HepG2 (cell line): ENCODE measurements at regions not wholly inside any gene's neighbourhood (a gene's known extent, or its start where the extent isn't known, plus 50 kb on each side); places are given as distances from the start of the nearest gene placed in this dataset.

ENCODE experiments used
- ATAC-seq: fragments of 200-7000 bp; cut with Tn5 transposase; 3 replicates; pipeline ENCODE4 v1.9.1; 2020; ENCODE audit warnings: mild to moderate bottlenecking, moderate library complexity
- BruUV-seq: library from RNA; stranded (reverse); fragments of 400-500 nt; replicated peaks from 2 replicates; lab custom pipeline; 2021; lab: Mats Ljungman, UMichigan
- CTCF ChIA-PET: fragments of 300-600 bp; formaldehyde crosslinking; extraction: SDS; loops from one replicate; lab custom pipeline; 2021; ENCODE audit warnings: low total read pairs, inconsistent platforms, low intra/inter-chr PET ratio; lab: Yijun Ruan, JAX
- POLR2A ChIA-PET: fragments of 350-600 bp; sonication (Branson Sonifier 250); formaldehyde crosslinking; loops from one replicate; lab custom pipeline; 2020; ENCODE audit warnings: antibody characterized with exemption, inconsistent platforms; lab: Yijun Ruan, JAX
- DNase-seq: peaks from one replicate; pipeline ENCODE4 v3.0.0-alpha.2; 2015; ENCODE audit warnings: low spot score
- FAIRE-seq: peaks from 3 replicates; lab custom pipeline; 2011; peaks lifted over from hg19 to GRCh38; lab: Jason Lieb, UNC
- H2AFZ ChIP-seq: one replicate; pipeline ENCODE4 v1.6.1; 2011; ENCODE audit warnings: low read length, inconsistent platforms
- H3K27ac ChIP-seq: fragments of 300-600 bp; 3 replicates; pipeline ENCODE4 v1.8.0; 2011; ENCODE audit warnings: mixed run types, mild to moderate bottlenecking, mixed read lengths, low read length, inconsistent platforms; ENCODE audit not compliant: insufficient read depth; ENCODE audit errors: extremely low read length
- H3K27me3 ChIP-seq, 2 experiments: fragments of 200-600 bp in 1 of 2; 2 replicates in 1 of 2; 3 replicates in 1 of 2; pipeline versions ENCODE4 v1.6.0 to v1.8.0; 2011; ENCODE audit warnings: low read length in 2 of 2, mild to moderate bottlenecking in 2 of 2, moderate library complexity in 2 of 2, inconsistent platforms in 1 of 2; ENCODE audit not compliant: insufficient read depth in 2 of 2, control insufficient read depth in 1 of 2
- H3K36me3 ChIP-seq, 2 experiments: fragments of 200-600 bp in 1 of 2; replicated peaks in 1 of 2; 2 replicates in 1 of 2; 3 replicates in 1 of 2; pipeline versions ENCODE4 v1.5.1 to v1.8.0; 2011; ENCODE audit warnings: low read length in 2 of 2, inconsistent platforms in 1 of 2; ENCODE audit not compliant: insufficient read depth in 2 of 2, control insufficient read depth in 1 of 2
- H3K4me1 ChIP-seq: 2 replicates; pipeline ENCODE4 v1.5.1; 2012; ENCODE audit warnings: low read length, inconsistent platforms; ENCODE audit not compliant: insufficient read depth
- H3K4me2 ChIP-seq: 2 replicates; pipeline ENCODE4 v1.6.0; 2011; ENCODE audit warnings: low read depth, low read length, inconsistent platforms
- H3K4me3 ChIP-seq, 3 experiments: fragments of 200-600 bp in 1 of 3; sonication (generic), shearing (Covaris generic) in 1 of 3; replicated peaks in 1 of 3; 2 replicates each; pipeline ENCODE4 v1.5.1; 2011 to 2016; ENCODE audit warnings: low read length in 3 of 3, inconsistent platforms in 2 of 3, low read depth in 2 of 3, mild to moderate bottlenecking in 2 of 3, control low read depth in 1 of 3, mixed read lengths in 1 of 3; ENCODE audit not compliant: insufficient read depth in 1 of 3
- H3K79me2 ChIP-seq: one replicate; pipeline ENCODE4 v1.6.1; 2011; ENCODE audit warnings: low read length, inconsistent platforms; ENCODE audit not compliant: insufficient read depth
- H3K9ac ChIP-seq: 2 replicates; pipeline ENCODE4 v1.6.0; 2011; ENCODE audit warnings: mild to moderate bottlenecking, low read depth, low read length, inconsistent platforms; ENCODE audit not compliant: insufficient read depth
- H3K9me3 ChIP-seq: 2 replicates; pipeline ENCODE4 v1.5.1; 2012; ENCODE audit warnings: mild to moderate bottlenecking, low read length
- H4K20me1 ChIP-seq: 2 replicates; pipeline ENCODE4 v1.6.0; 2011; ENCODE audit warnings: inconsistent platforms, mild to moderate bottlenecking, low read length, moderate library complexity; ENCODE audit not compliant: insufficient read depth
- CEBPG ChIP-seq: IDR thresholded peaks from 2 replicates; pipeline ENCODE4 v1.6.1; 2016
- MAF1 ChIP-seq: sonication (generic); formaldehyde crosslinking; IDR thresholded peaks from 2 replicates; pipeline ENCODE4 v1.5.0; 2020; ENCODE audit warnings: missing genetic modification reagents, borderline replicate concordance
- NFATC3 ChIP-seq: sonication (generic); formaldehyde crosslinking; IDR thresholded peaks from 2 replicates; pipeline ENCODE4 v1.5.1; 2020; ENCODE audit warnings: mild to moderate bottlenecking, missing genetic modification reagents
- NFE2 ChIP-seq: sonication (generic); formaldehyde crosslinking; IDR thresholded peaks from 2 replicates; pipeline ENCODE4 v1.4.0; 2020; ENCODE audit warnings: missing genetic modification reagents
- RARG ChIP-seq: sonication (generic); formaldehyde crosslinking; IDR thresholded peaks from 2 replicates; pipeline ENCODE4 v1.4.0; 2020; ENCODE audit warnings: low read depth, mild to moderate bottlenecking, missing genetic modification reagents
- SETDB1 ChIP-seq: sonication (generic); formaldehyde crosslinking; IDR thresholded peaks from 2 replicates; pipeline ENCODE4 v1.5.1; 2020; ENCODE audit warnings: missing genetic modification reagents, mild to moderate bottlenecking, borderline replicate concordance
- SIX1 ChIP-seq: sonication (generic); formaldehyde crosslinking; IDR thresholded peaks from 2 replicates; pipeline ENCODE4 v1.4.0; 2020; ENCODE audit warnings: missing genetic modification reagents, borderline replicate concordance
- TAF1 ChIP-seq: sonication (generic); formaldehyde crosslinking; IDR thresholded peaks from 2 replicates; pipeline ENCODE4 v1.4.0; 2020; ENCODE audit warnings: missing genetic modification reagents
- ZBTB33 ChIP-seq: sonication (generic); formaldehyde crosslinking; IDR thresholded peaks from 2 replicates; pipeline ENCODE4 v1.4.0; 2020; ENCODE audit warnings: missing genetic modification reagents
- ZNF275 ChIP-seq: sonication (generic); formaldehyde crosslinking; IDR thresholded peaks from 2 replicates; pipeline ENCODE4 v1.8.0; 2022; ENCODE audit warnings: missing genetic modification reagents, mild to moderate bottlenecking, inconsistent platforms, borderline replicate concordance
- ZNF510 ChIP-seq: sonication (generic); formaldehyde crosslinking; IDR thresholded peaks from 2 replicates; pipeline ENCODE4 v1.4.0; 2020; ENCODE audit warnings: low read depth, mild to moderate bottlenecking, missing genetic modification reagents
- ZNF704 ChIP-seq: sonication (generic); formaldehyde crosslinking; IDR thresholded peaks from 2 replicates; pipeline ENCODE4 v1.8.1; 2023; ENCODE audit warnings: mild to moderate bottlenecking, inconsistent platforms, moderate library complexity, missing genetic modification reagents, borderline replicate concordance
- ZSCAN25 ChIP-seq: sonication (generic); formaldehyde crosslinking; IDR thresholded peaks from 2 replicates; pipeline ENCODE4 v1.8.0; 2022; ENCODE audit warnings: mild to moderate bottlenecking, missing genetic modification reagents
- ZZZ3 ChIP-seq: sonication (generic); formaldehyde crosslinking; IDR thresholded peaks from 2 replicates; pipeline ENCODE4 v1.4.0; 2020; ENCODE audit warnings: missing genetic modification reagents, mild to moderate bottlenecking, borderline replicate concordance
- WGBS: methylation state at CpG from one replicate; pipeline ENCODE4 v1.1.6; 2017; ENCODE audit warnings: low lambda C conversion rate; 5-methylcytosine and 5-hydroxymethylcytosine counted together
- in situ Hi-C: cut with HindIII; loops from 2 replicates; pipeline ENCODE4 v1.10.0; 2017; ENCODE audit warnings: low pct_unique_long_range_greater_than_20kb; ENCODE audit not compliant: extremely low pct_ligation_motif_present
- intact Hi-C: fragments of 100-400 bp; cut with micrococcal nuclease; formaldehyde crosslinking; loops from one replicate; pipeline ENCODE4 v1.10.0; 2022; ENCODE audit not compliant: unreplicated experiment

GRCh38 chr4:156517956-156518355 is 453.6 kb downstream of the PDGFC start:
- H3K4me3 ChIP-seq = no peak overlapping the region
- H3K4me1 ChIP-seq = no peaks in the 10 kb centered on the region
- no peak overlapping the region for H3K9ac ChIP-seq
- FAIRE-seq = no peak
- CTCF ChIA-PET = no interaction called here
- ATAC-seq = no peak
- no peaks in the 10 kb centered on the region for H3K27me3 ChIP-seq
- no peaks in the 10 kb centered on the region for H3K9me3 ChIP-seq
- no peak overlapping the region for H3K27ac ChIP-seq
- BruUV-seq = no TSS peak
- intact Hi-C loops = no loop called here
- no peaks in the 10 kb centered on the region for H3K36me3 ChIP-seq
- no peak for TF ChIP-seq ZBTB33 (CRISPR knock-in tag)
- no peak for TF ChIP-seq CEBPG
- TF ChIP-seq ZSCAN25 = no peak
- no peak for TF ChIP-seq ZNF704 (CRISPR knock-in tag)
- TF ChIP-seq SIX1 (CRISPR knock-in tag) = no peak
- TF ChIP-seq ZZZ3 (CRISPR knock-in tag) = no peak
- no peak for TF ChIP-seq MAF1 (CRISPR knock-in tag)
- no peak for TF ChIP-seq NFE2 (CRISPR knock-in tag)
- no peak for TF ChIP-seq NFATC3
- no peak for TF ChIP-seq ZNF275
- TF ChIP-seq SETDB1 = no peak
- TF ChIP-seq RARG (CRISPR knock-in tag) = no peak
- TF ChIP-seq TAF1 (CRISPR knock-in tag) = no peak
- TF ChIP-seq ZNF510 (CRISPR knock-in tag) = no peak
- 4% methylated on average over 2 of the region's 2 CpGs for WGBS
- no peaks in the 10 kb centered on the region for H4K20me1 ChIP-seq
- POLR2A ChIA-PET = no interaction called here
- no peak overlapping the region for H2AFZ ChIP-seq
- no peak for DNase-seq
- H3K4me2 ChIP-seq = no peak overlapping the region
- no peaks in the 10 kb centered on the region for H3K79me2 ChIP-seq
- in situ Hi-C loops = no loop called here
